GM13977 (cell line): ENCODE measurements at regions not wholly inside any gene's neighbourhood (a gene's known extent, or its start where the extent isn't known, plus 50 kb on each side); places are given as distances from the start of the nearest gene placed in this dataset.

ENCODE experiments used
- DNase-seq: peaks from one replicate; pipeline ENCODE4 v3.0.0; 2012; ENCODE audit warnings: low spot score
- CTCF ChIP-seq: IDR thresholded peaks from 2 replicates; pipeline ENCODE4 v1.5.1; 2012; ENCODE audit warnings: mild to moderate bottlenecking, control low read depth; ENCODE audit not compliant: insufficient read depth; ENCODE audit errors: extremely low read depth, missing control alignments
- in situ Hi-C: fragments of 300-500 bp; cut with MboI; formaldehyde crosslinking; loops from one replicate; pipeline ENCODE4 v1.12.0; 2022; ENCODE audit warnings: low sequenced_read_pairs, low pct_unique_long_range_greater_than_20kb, mixed read lengths, inconsistent platforms; ENCODE audit not compliant: unreplicated experiment

- in situ Hi-C loops, result no loop called here
- DNase-seq, result no peak
Observed at GRCh38 chr2:120576509-120577474, 158.9 kb upstream of the GLI2 start.

GRCh38 chr2:120577721-120578295, 157.9 kb upstream of the GLI2 start:
- in situ Hi-C loops, result no loop called here
- no peak for TF ChIP-seq CTCF
- DNase-seq, result no peak

More at GRCh38 chr2:120576509-120577474, 158.9 kb upstream of the GLI2 start:
- TF ChIP-seq CTCF, result no peak

GRCh38 chr2:120578576-120579352, 156.9 kb upstream of the GLI2 start:
- no peak for DNase-seq
- in situ Hi-C loops, result no loop called here
- TF ChIP-seq CTCF, result no peak

GRCh38 chr2:120579916-120580685, 155.6 kb upstream of the GLI2 start:
- in situ Hi-C loops, result no loop called here
- no peak for DNase-seq
- no peak for TF ChIP-seq CTCF

GRCh38 chr2:120580709-120581108, 155.0 kb upstream of the GLI2 start:
- no peak for DNase-seq
- in situ Hi-C loops, result no loop called here
- TF ChIP-seq CTCF, result no peak

- no peak for DNase-seq
- in situ Hi-C loops, result no loop called here
Observed at GRCh38 chr2:120583121-120583520, 152.5 kb upstream of the GLI2 start.

More at GRCh38 chr2:120583121-120583520, 152.5 kb upstream of the GLI2 start:
- TF ChIP-seq CTCF, result no peak
